ENCODE measurements at regions not wholly inside any gene's neighbourhood (a gene's known extent, or its start where the extent isn't known, plus 50 kb on each side); places are given as distances from the start of the nearest gene placed in this dataset.

- H3K27ac ChIP-seq (ENCODE audit: insufficient read depth, low read length), result no peak overlapping the region
- peaks cover 32% of the 10 kb centered on the region for H3K27me3 ChIP-seq (ENCODE audit: control insufficient read depth, insufficient read depth, low read length)
- H3K9ac ChIP-seq (ENCODE audit: low read depth, low read length), result no peak overlapping the region
- H3K23ac ChIP-seq (ENCODE audit: low read depth, low read length), result no peak overlapping the region
- H3K4me2 ChIP-seq (ENCODE audit: low read depth, low read length), result no peak overlapping the region
- no peak overlapping the region for H4K8ac ChIP-seq (ENCODE audit: low read depth in 2 of 2, low read length in 2 of 2)
- H2BK5ac ChIP-seq (ENCODE audit: low read depth, low read length, poor library complexity, severe bottlenecking), result no peak overlapping the region
- H2BK20ac ChIP-seq (ENCODE audit: low read depth, low read length), result no peak overlapping the region
- H4K20me1 ChIP-seq (ENCODE audit: insufficient read depth, low read length), result no peaks in the 10 kb centered on the region
- no peak overlapping the region for H3K4me3 ChIP-seq (ENCODE audit: insufficient read depth, low read depth, low read length)
- H3K4me1 ChIP-seq (ENCODE audit: control insufficient read depth, insufficient read depth, low read length), result no peaks in the 10 kb centered on the region
- no peak overlapping the region for H2AFZ ChIP-seq (replicated peaks; ENCODE audit: low read length, poor library complexity)
- no peaks in the 10 kb centered on the region for H3K79me1 ChIP-seq (ENCODE audit: low read depth in 1 of 2, low read length in 2 of 2)
- H4K91ac ChIP-seq (ENCODE audit: insufficient read depth, low read depth, low read length), result no peak overlapping the region
- H3K4ac ChIP-seq (ENCODE audit: low read depth, low read length), result no peak overlapping the region
- H2BK15ac ChIP-seq (ENCODE audit: low read depth, low read length), result no peak overlapping the region
- DNase-seq (peak; percentile 33), ATAC-seq (ENCODE audit: low read depth) (peak; percentile 91)
- no peak overlapping the region for H4K5ac ChIP-seq (ENCODE audit: low read depth, low read length)
- H3K9me1 ChIP-seq (ENCODE audit: insufficient read depth, low read length), result no peaks in the 10 kb centered on the region
- H2AK9ac ChIP-seq (replicated peaks; ENCODE audit: low read depth, low read length, poor library complexity), result no peak overlapping the region
- POLR2A ChIA-PET (ENCODE audit: unreplicated experiment), result no interaction called here
- H3K36me3 ChIP-seq (ENCODE audit: control insufficient read depth, insufficient read depth, low read length), result no peaks in the 10 kb centered on the region
- 66% methylated on average over 3 of the region's 9 CpGs; no CpG with 5 or more reads in 1 of the 2 experiments for WGBS, 2 experiments (ENCODE audit: extremely low coverage in 2 of 2, insufficient read length in 1 of 2)
- H2BK120ac ChIP-seq (ENCODE audit: low read depth, low read length), result no peak overlapping the region
- H3K56ac ChIP-seq (ENCODE audit: extremely low read depth, insufficient read depth, low read length), result no peak overlapping the region
- dilution Hi-C loops (cut with HindIII; ENCODE audit: low sequenced_read_pairs, unreplicated experiment), result no loop called here
- H2AK5ac ChIP-seq (ENCODE audit: low read depth, low read length), result no peak overlapping the region
- intact Hi-C loops (cut with micrococcal nuclease), result loop anchor here (2.0 kb wide), 1 partner anchor 238 kb away; no protein-coding TSS in a partner anchor
- no peak overlapping the region for H3K18ac ChIP-seq (ENCODE audit: low read depth, low read length)
- BruUV-seq (replicated peaks), result no TSS peak
- CTCF ChIA-PET, result interaction anchor here (0.6 to 1.9 kb wide), 6 partner anchors 16 to 243 kb away, joined by 3 to 8 read pairs (median 4); no protein-coding TSS in a partner anchor
- no peak overlapping the region for H3K14ac ChIP-seq (replicated peaks; ENCODE audit: low read depth, low read length)
- in situ Hi-C loops (cut with MboI; ENCODE audit: low sequenced_read_pairs), result no loop called here
- no peaks in the 10 kb centered on the region for H3K9me3 ChIP-seq (ENCODE audit: control insufficient read depth, insufficient read depth, low read length)
- no peak for TF ChIP-seq RCOR1 (IDR thresholded peaks at IDR 0.05; ENCODE audit: insufficient replicate concordance, low read length)
- no peak for TF ChIP-seq MXI1 (IDR thresholded peaks at IDR 0.05; ENCODE audit: borderline replicate concordance, low read depth, low read length)
- TF ChIP-seq USF2 (IDR thresholded peaks at IDR 0.05; ENCODE audit: low read depth, low read length), result peak; percentile 16; the same call in 1 of the 2 replicates
- TF ChIP-seq SMC3 (IDR thresholded peaks at IDR 0.05; ENCODE audit: low read depth, low read length), result peak; percentile 60
- no peak for TF ChIP-seq BHLHE40 (IDR thresholded peaks at IDR 0.05; ENCODE audit: low read depth, low read length)
- no peak for TF ChIP-seq NFE2L2 (IDR thresholded peaks at IDR 0.05; ENCODE audit: low read depth, low read length)
- TF ChIP-seq MAFK (IDR thresholded peaks at IDR 0.05; ENCODE audit: low read depth, low read length), result no peak
- TF ChIP-seq FOS (IDR thresholded peaks at IDR 0.05; ENCODE audit: low read depth, low read length), result no peak
- TF ChIP-seq RFX5 (IDR thresholded peaks at IDR 0.05; ENCODE audit: low read depth, low read length), result no peak
- TF ChIP-seq RAD21 (IDR thresholded peaks at IDR 0.05; ENCODE audit: low read length), result peak; percentile 72
- no peak for TF ChIP-seq CHD1 (IDR thresholded peaks at IDR 0.05; ENCODE audit: low read depth, low read length)
- no peak for TF ChIP-seq ELK1 (IDR thresholded peaks at IDR 0.05; ENCODE audit: borderline replicate concordance, low read depth, low read length)
- no peak for TF ChIP-seq POLR2A (IDR thresholded peaks at IDR 0.05; ENCODE audit: low read depth, low read length)
- TF ChIP-seq MAZ (IDR thresholded peaks at IDR 0.05; ENCODE audit: borderline replicate concordance, low read depth, low read length), result no peak
- peak; percentile 62 for TF ChIP-seq CTCF (conservative IDR thresholded peaks at IDR 0.05; ENCODE audit: low read depth, low read length)
Observed at GRCh38 chr6:53410508-53411258, 61.9 kb upstream of the ELOVL5 start.
